ENCODE measurements at regions not wholly inside any gene's neighbourhood (a gene's known extent, or its start where the extent isn't known, plus 50 kb on each side); places are given as distances from the start of the nearest gene placed in this dataset.

DNA sequence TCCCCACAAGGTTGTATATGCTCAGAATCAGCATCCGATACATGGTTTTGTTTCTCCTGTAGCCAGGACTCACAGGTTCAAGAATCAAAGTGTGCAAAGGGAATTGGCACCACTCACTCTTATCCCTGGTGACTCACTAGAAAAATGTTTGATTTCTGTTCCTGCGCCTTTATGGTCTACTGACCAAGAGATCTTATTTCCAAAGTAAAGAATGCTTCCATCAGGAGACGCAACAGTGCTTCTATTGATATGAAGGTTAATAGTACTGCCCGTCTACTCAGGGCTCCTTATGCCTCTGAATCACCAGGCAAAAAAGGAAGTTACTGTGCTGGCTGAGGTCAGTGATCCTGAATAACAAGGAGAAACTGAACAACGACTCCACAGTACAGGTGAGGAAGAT lies 1392.0 kb upstream of the PRMT6 start:
- DNase-seq (ENCODE audit: insufficient read length, low spot score): no peak
- no peak for FAIRE-seq
- TF ChIP-seq POU2F2 (IDR thresholded peaks at IDR 0.05; ENCODE audit: low read depth, low read length) (no peak), SPI1 (IDR thresholded peaks at IDR 0.05; ENCODE audit: low read depth, low read length) (no peak), TAF1 (IDR thresholded peaks at IDR 0.05; ENCODE audit: low read depth, low read length) (no peak), POLR2AphosphoS5 (IDR thresholded peaks at IDR 0.05; ENCODE audit: low read depth, low read length) (no peak), PAX5 (IDR thresholded peaks at IDR 0.05; ENCODE audit: insufficient read depth, low read length, severe bottlenecking) (no peak), POLR2A (IDR thresholded peaks at IDR 0.05; ENCODE audit: low read depth, low read length) (no peak)

DNA sequence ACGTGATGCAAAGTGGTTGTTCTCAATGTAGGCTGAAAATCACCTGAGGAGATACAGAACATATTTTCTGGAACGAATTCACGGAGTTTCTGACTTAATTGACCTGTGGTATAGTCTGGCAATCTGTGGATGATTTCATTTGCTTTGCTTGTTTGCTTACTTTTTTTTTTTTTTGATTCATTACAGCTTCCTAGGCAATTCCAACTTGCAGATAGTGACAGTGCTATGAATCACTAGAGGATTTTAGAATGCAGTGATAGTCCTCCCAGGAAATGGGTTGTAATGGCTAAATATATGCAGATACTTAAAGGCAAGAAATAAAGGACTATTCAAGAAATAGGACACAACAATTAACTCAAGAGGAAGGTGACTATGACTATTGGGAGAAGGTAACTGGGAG lies 1378.1 kb upstream of the PRMT6 start:
- DNase-seq (ENCODE audit: insufficient read length, low spot score): no peak
- no peak for FAIRE-seq
- TF ChIP-seq SPI1 (IDR thresholded peaks at IDR 0.05; ENCODE audit: low read depth, low read length): no peak
- no peak for TF ChIP-seq POLR2A (IDR thresholded peaks at IDR 0.05; ENCODE audit: low read depth, low read length)

DNA sequence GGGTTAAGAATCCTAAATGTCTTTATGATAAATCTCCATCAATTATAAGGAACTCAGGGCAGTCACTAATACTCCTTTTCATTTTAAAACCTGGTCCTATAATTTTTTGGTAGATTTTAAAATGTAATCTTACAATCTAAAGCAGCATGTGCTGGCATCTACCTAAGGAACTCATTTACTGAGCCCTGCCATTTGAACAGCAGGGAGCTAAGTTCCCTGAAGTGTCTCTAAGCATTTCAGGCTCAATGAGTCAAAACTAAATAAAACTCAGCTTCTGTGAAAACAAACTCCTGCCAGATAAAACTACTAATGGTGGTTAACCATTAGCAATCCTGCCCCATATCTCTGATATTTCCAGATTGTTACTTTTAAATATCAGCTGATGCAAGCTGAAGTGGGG lies 1371.8 kb upstream of the PRMT6 start:
- TF ChIP-seq PAX5 (IDR thresholded peaks at IDR 0.05; ENCODE audit: insufficient read depth, low read length, severe bottlenecking) (no peak), POU2F2 (IDR thresholded peaks at IDR 0.05; ENCODE audit: low read depth, low read length) (no peak), POLR2AphosphoS5 (IDR thresholded peaks at IDR 0.05; ENCODE audit: low read depth, low read length) (no peak), POLR2A (IDR thresholded peaks at IDR 0.05; ENCODE audit: low read depth, low read length) (no peak), TAF1 (IDR thresholded peaks at IDR 0.05; ENCODE audit: low read depth, low read length) (no peak), SPI1 (IDR thresholded peaks at IDR 0.05; ENCODE audit: low read depth, low read length) (no peak)
- no peak for DNase-seq (ENCODE audit: insufficient read length, low spot score)
- no peak for FAIRE-seq

DNA sequence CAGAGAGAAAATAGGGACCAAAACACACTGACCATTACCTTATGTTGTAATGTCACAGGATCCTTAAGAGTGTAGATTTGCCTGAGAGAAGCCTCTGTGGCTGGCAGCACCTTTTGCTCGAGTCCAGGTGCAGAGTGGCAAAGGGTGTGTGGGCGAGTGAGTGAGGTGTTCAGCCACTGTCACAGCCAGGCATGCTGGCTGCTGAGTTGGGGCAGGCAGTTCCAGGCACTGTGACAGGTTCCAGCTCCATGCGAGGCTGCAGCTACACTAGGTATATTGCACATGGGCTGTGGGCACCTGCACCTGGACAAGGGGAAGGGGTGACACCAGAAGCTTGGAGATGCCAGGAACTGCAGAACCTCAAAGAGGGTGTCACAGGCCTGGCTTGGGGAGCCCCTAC lies 1370.4 kb upstream of the PRMT6 start:
- FAIRE-seq (no peak), DNase-seq (ENCODE audit: insufficient read length, low spot score) (no peak)
- TF ChIP-seq POU2F2 (IDR thresholded peaks at IDR 0.05; ENCODE audit: low read depth, low read length): no peak
- TF ChIP-seq POLR2A (IDR thresholded peaks at IDR 0.05; ENCODE audit: low read depth, low read length): no peak
- no peak for TF ChIP-seq POLR2AphosphoS5 (IDR thresholded peaks at IDR 0.05; ENCODE audit: low read depth, low read length)
- TF ChIP-seq PAX5 (IDR thresholded peaks at IDR 0.05; ENCODE audit: insufficient read depth, low read length, severe bottlenecking): no peak
- no peak for TF ChIP-seq SPI1 (IDR thresholded peaks at IDR 0.05; ENCODE audit: low read depth, low read length)
- TF ChIP-seq TAF1 (IDR thresholded peaks at IDR 0.05; ENCODE audit: low read depth, low read length): no peak

DNA sequence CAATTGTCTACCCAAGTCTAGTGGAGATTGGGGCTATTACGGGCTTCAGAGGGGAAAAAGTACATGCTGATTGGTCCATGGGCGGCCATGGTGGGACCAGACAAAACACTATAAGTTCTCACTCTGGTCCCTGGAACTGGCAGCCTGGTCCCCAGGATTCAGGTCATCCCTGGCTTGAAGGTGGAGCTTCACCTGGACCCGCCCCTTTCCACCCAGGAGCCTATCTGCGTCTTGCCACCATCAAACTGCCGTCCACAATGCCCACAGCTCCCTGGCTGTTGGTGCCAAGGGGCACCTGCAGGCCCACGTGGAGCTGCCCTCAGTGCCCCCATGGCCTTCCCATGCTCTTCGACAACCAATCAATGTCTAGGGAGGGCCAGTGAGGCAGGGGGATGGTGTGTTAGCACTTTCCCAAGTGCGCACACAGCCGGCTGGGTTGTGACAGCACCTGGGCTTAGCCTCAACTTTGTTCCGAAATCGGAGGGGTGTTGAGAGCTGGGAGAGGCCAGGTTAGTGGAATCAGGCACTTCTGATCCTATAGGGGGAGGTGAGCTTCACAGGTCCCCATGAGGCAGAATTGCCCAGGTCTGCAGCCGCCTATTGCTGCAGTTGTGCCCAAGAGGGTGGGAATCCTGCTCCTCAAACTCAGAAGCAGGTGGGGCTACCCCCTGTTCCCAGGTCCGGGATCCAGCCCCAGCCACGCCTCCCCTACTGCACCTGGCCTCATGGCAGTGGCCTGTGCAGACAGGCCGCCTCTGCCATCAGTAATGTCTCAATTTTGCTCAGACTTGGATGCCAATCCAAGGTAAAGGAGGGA lies 1369.4 kb upstream of the PRMT6 start:
- FAIRE-seq: no peak
- TF ChIP-seq TAF1 (IDR thresholded peaks at IDR 0.05; ENCODE audit: low read depth, low read length): no peak
- TF ChIP-seq POU2F2 (IDR thresholded peaks at IDR 0.05; ENCODE audit: low read depth, low read length): no peak
- TF ChIP-seq PAX5 (IDR thresholded peaks at IDR 0.05; ENCODE audit: insufficient read depth, low read length, severe bottlenecking): no peak
- TF ChIP-seq SPI1 (IDR thresholded peaks at IDR 0.05; ENCODE audit: low read depth, low read length): no peak
- TF ChIP-seq POLR2AphosphoS5 (IDR thresholded peaks at IDR 0.05; ENCODE audit: low read depth, low read length): no peak
- no peak for TF ChIP-seq POLR2A (IDR thresholded peaks at IDR 0.05; ENCODE audit: low read depth, low read length)

DNA sequence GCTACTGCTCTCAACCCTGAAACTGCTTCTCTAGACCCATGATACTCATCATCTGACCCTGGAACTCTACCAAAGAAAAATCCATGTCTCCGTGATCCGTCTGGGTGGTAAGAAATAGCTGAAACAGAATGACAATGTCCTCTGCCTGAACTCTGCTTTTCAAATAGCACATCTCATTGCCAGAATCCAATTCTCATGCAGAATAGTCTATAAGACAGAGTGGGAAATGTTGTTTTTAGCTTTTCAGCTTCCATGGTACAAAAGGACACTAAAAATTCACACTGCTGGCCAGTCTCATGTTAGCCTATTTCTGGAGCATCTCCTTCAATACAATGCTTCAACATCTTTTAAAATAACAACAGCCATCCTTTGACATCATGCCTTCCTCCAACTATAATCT lies 1355.8 kb upstream of the PRMT6 start:
- no peak for TF ChIP-seq PAX5 (IDR thresholded peaks at IDR 0.05; ENCODE audit: insufficient read depth, low read length, severe bottlenecking)
- TF ChIP-seq POLR2A (IDR thresholded peaks at IDR 0.05; ENCODE audit: low read depth, low read length): no peak
- no peak for TF ChIP-seq SPI1 (IDR thresholded peaks at IDR 0.05; ENCODE audit: low read depth, low read length)
- no peak for TF ChIP-seq TAF1 (IDR thresholded peaks at IDR 0.05; ENCODE audit: low read depth, low read length)
- no peak for TF ChIP-seq POU2F2 (IDR thresholded peaks at IDR 0.05; ENCODE audit: low read depth, low read length)
- no peak for TF ChIP-seq POLR2AphosphoS5 (IDR thresholded peaks at IDR 0.05; ENCODE audit: low read depth, low read length)
- FAIRE-seq: no peak
- no peak for DNase-seq (ENCODE audit: insufficient read length, low spot score)

More for the DNA sequence above, 1369.4 kb upstream of the PRMT6 start:
- no peak for DNase-seq (ENCODE audit: insufficient read length, low spot score)

DNA sequence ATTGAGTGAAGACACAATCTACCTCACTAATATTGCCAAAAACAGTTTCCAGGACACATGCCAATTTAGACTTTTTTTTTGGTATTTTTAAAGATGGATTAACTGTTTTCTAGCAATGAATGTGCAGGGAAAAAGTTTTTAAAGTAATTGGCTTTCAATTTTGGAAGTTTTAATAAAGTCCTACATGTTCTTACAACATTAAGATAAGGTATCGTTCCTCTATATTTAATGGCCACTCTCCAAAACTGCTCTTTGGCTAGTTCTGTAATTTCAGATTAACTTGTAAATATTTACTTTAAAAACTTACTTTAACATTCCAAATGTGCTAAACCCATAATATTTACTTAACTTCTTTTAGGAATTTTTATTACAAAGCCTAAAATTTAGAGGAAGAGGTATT lies 1332.2 kb upstream of the PRMT6 start:
- TF ChIP-seq SPI1 (IDR thresholded peaks at IDR 0.05; ENCODE audit: low read depth, low read length) (no peak), POLR2AphosphoS5 (IDR thresholded peaks at IDR 0.05; ENCODE audit: low read depth, low read length) (no peak), POLR2A (IDR thresholded peaks at IDR 0.05; ENCODE audit: low read depth, low read length) (no peak), PAX5 (IDR thresholded peaks at IDR 0.05; ENCODE audit: insufficient read depth, low read length, severe bottlenecking) (no peak), POU2F2 (IDR thresholded peaks at IDR 0.05; ENCODE audit: low read depth, low read length) (no peak)
- DNase-seq (ENCODE audit: insufficient read length, low spot score) (no peak), FAIRE-seq (no peak)

DNA sequence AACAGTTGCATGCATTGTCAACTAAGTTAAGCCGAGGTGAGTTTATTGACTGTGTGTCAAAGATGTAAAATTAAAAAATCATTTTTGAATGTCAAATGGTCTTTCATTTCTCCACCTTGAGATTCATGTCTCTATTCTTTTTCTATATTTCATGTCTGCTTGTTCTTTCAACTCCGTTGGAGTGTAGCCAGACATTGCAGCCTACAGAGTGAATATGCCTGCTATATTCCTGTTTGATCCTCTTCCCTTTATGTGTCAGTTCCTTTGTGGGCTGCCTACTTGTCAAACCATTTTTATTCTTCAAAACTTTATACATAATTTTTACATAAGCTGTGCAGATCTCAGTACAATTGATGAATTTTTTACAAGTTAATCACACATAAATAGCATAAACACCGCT lies 1325.8 kb upstream of the PRMT6 start:
- TF ChIP-seq TAF1 (IDR thresholded peaks at IDR 0.05; ENCODE audit: low read depth, low read length): no peak
- no peak for TF ChIP-seq POU2F2 (IDR thresholded peaks at IDR 0.05; ENCODE audit: low read depth, low read length)
- TF ChIP-seq POLR2A (IDR thresholded peaks at IDR 0.05; ENCODE audit: low read depth, low read length): no peak
- no peak for TF ChIP-seq PAX5 (IDR thresholded peaks at IDR 0.05; ENCODE audit: insufficient read depth, low read length, severe bottlenecking)
- TF ChIP-seq SPI1 (IDR thresholded peaks at IDR 0.05; ENCODE audit: low read depth, low read length): no peak
- no peak for TF ChIP-seq POLR2AphosphoS5 (IDR thresholded peaks at IDR 0.05; ENCODE audit: low read depth, low read length)
- FAIRE-seq (no peak), DNase-seq (ENCODE audit: insufficient read length, low spot score) (no peak)

DNA sequence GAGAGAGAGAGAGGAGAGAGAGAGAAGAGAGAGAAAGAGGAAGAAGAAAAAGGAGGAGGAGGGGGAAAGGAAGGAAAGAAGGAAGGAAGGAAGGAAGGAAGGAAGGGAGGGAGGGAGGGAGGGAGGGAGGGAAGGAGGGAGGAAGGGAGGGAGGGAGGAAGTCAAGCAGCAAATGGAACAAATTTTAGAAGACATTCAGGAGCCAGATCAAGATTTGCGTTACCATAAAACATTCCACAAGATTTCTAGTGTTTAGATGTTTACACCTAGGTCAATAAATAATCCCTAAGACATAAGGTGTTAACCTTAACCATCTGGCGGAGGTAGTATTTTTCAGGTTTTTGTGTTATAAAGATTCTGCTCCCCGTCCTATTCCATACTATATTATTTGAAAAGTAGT lies 1320.1 kb upstream of the PRMT6 start:
- no peak for FAIRE-seq
- DNase-seq (ENCODE audit: insufficient read length, low spot score): no peak
- TF ChIP-seq POLR2AphosphoS5 (IDR thresholded peaks at IDR 0.05; ENCODE audit: low read depth, low read length) (no peak), POLR2A (IDR thresholded peaks at IDR 0.05; ENCODE audit: low read depth, low read length) (no peak), SPI1 (IDR thresholded peaks at IDR 0.05; ENCODE audit: low read depth, low read length) (no peak), PAX5 (IDR thresholded peaks at IDR 0.05; ENCODE audit: insufficient read depth, low read length, severe bottlenecking) (no peak), POU2F2 (IDR thresholded peaks at IDR 0.05; ENCODE audit: low read depth, low read length) (no peak), TAF1 (IDR thresholded peaks at IDR 0.05; ENCODE audit: low read depth, low read length) (no peak)

DNA sequence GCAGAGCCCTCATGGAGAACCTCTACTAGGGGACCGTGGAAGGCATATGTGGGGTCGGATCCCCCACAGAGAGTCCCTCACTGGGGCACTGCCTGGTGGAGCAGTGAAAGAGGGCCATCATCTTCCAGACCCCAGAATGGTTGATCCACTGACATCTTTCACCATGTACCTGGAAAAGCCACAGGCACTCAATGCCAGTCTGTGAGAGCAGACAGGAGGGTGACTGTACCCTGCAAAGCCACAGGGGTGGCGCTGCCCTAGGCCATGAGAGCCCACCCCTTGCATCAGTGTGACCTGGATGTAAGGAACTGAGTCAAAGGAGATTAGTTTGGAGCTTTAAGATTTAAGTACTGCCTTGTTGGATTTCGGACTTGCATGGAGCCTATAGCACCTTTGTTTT lies 1276.7 kb upstream of the PRMT6 start:
- FAIRE-seq: no peak

More for the DNA sequence above, 1276.7 kb upstream of the PRMT6 start:
- TF ChIP-seq SPI1 (IDR thresholded peaks at IDR 0.05; ENCODE audit: low read depth, low read length) (no peak), POLR2A (IDR thresholded peaks at IDR 0.05; ENCODE audit: low read depth, low read length) (no peak), POLR2AphosphoS5 (IDR thresholded peaks at IDR 0.05; ENCODE audit: low read depth, low read length) (no peak), TAF1 (IDR thresholded peaks at IDR 0.05; ENCODE audit: low read depth, low read length) (no peak), POU2F2 (IDR thresholded peaks at IDR 0.05; ENCODE audit: low read depth, low read length) (no peak), PAX5 (IDR thresholded peaks at IDR 0.05; ENCODE audit: insufficient read depth, low read length, severe bottlenecking) (no peak)
- DNase-seq (ENCODE audit: insufficient read length, low spot score): no peak
